Lung (tissue), 11 donors: ENCODE measurements at regions not wholly inside any gene's neighbourhood (a gene's known extent, or its start where the extent isn't known, plus 50 kb on each side); places are given as distances from the start of the nearest gene placed in this dataset.

Experiments used
- ATAC-seq: fragments of 200-7000 bp; cut with Tn5 transposase; one replicate; pipeline ENCODE4 v1.9.1; 2020; ENCODE audit warnings: moderate number of reproducible peaks; ENCODE audit not compliant: insufficient read depth, low FRiP score
- DNase-seq, 3 donors: peaks; one replicate each; pipeline ENCODE4 v3.0.0-alpha.2; 2013 to 2017
- H3K27ac ChIP-seq, 2 donors: one replicate each; pipeline ENCODE4 v1.5.1; 2013; ENCODE audit warnings: mild to moderate bottlenecking in 2 of 2, moderate library complexity in 2 of 2, control low read depth in 1 of 2, inconsistent platforms in 1 of 2, low read depth in 1 of 2, low read length in 1 of 2
- H3K27me3 ChIP-seq, 3 donors: one replicate each; pipeline ENCODE4 v1.5.1; 2013; ENCODE audit warnings: low read length in 2 of 3; ENCODE audit not compliant: control insufficient read depth in 3 of 3, insufficient read depth in 3 of 3
- H3K36me3 ChIP-seq, 4 donors: one replicate each; pipeline ENCODE4 v1.5.1; 2013; ENCODE audit warnings: low read length in 4 of 4, mild to moderate bottlenecking in 1 of 4, moderate library complexity in 1 of 4; ENCODE audit not compliant: control insufficient read depth in 4 of 4, insufficient read depth in 4 of 4
- H3K4me1 ChIP-seq, 5 donors: one replicate each; pipeline ENCODE4 v1.5.1; 2013; ENCODE audit warnings: low read length in 5 of 5, mild to moderate bottlenecking in 2 of 5, moderate library complexity in 1 of 5; ENCODE audit not compliant: control insufficient read depth in 5 of 5, insufficient read depth in 5 of 5
- H3K4me3 ChIP-seq: one replicate; pipeline ENCODE4 v1.5.1; 2013; ENCODE audit warnings: mild to moderate bottlenecking, control low read depth, moderate library complexity
- H3K9ac ChIP-seq, 2 donors: one replicate each; pipeline ENCODE4 v1.5.1; 2013; ENCODE audit warnings: low read length in 2 of 2, control low read depth in 1 of 2; ENCODE audit not compliant: insufficient read depth in 1 of 2
- H3K9me3 ChIP-seq, 4 donors: one replicate each; pipeline ENCODE4 v1.5.1; 2013; ENCODE audit warnings: low read length in 3 of 4, mild to moderate bottlenecking in 1 of 4, moderate library complexity in 1 of 4; ENCODE audit not compliant: control insufficient read depth in 4 of 4, insufficient read depth in 3 of 4
- CTCF ChIP-seq: IDR thresholded peaks from 2 replicates; pipeline ENCODE4 v1.5.1; 2012; ENCODE audit warnings: mild to moderate bottlenecking; ENCODE audit errors: control extremely low read depth, extremely low read depth
- WGBS, 2 donors: extraction: QIAGEN DNeasy Blood & Tissue Kit; methylation state at CpG; one replicate each; pipeline ENCODE4 v1.1.7; 2013; 5-methylcytosine and 5-hydroxymethylcytosine counted together
- donor health status: control.
- donor health status: control.
- donor health status: Bipolar disorder and iron deficiency.
- donor health status: healthy.
- donor health status: DM: yes; HTN: yes; CAD: no.

GRCh38 chr15:81469154-81469553 lies 95.1 kb upstream of the TMC3 start:
- Histone ChIP-seq H3K27me3 (peaks cover 0 to 4% (median 0%) of the 10 kb centered on the region in 3 donors), H3K27ac (no peak overlapping the region), H3K4me1 (no peaks in the 10 kb centered on the region), H3K9me3 (peaks cover 0 to 6% (median 0%) of the 10 kb centered on the region in 4 donors), H3K9ac (no peak overlapping the region), H3K4me3 (no peak overlapping the region), H3K36me3 (no peaks in the 10 kb centered on the region)
- no peak for TF ChIP-seq CTCF
- WGBS, 2 donors = 79 to 91% methylated on average over 5 of the region's 5 CpGs
- ATAC-seq (no peak), DNase-seq (no peak)

- no peak for TF ChIP-seq CTCF
- no peak overlapping the region for H3K4me3 ChIP-seq
- no peak overlapping the region for H3K27ac ChIP-seq
- no peaks in the 10 kb centered on the region for H3K27me3 ChIP-seq
- no peaks in the 10 kb centered on the region for H3K36me3 ChIP-seq
- DNase-seq = no peak
- H3K9ac ChIP-seq = no peak overlapping the region
- no peaks in the 10 kb centered on the region for H3K4me1 ChIP-seq
- H3K9me3 ChIP-seq = peaks cover 0 to 8% (median 0%) of the 10 kb centered on the region in 4 donors
- ATAC-seq = no peak
- WGBS, 2 donors = 95 to 96% methylated on average over 3 of the region's 3 CpGs
Measured at GRCh38 chr15:81466741-81467140, 92.7 kb upstream of the TMC3 start.

GRCh38 chr15:81454024-81454423 lies 80.0 kb upstream of the TMC3 start:
- Histone ChIP-seq H3K36me3 (no peaks in the 10 kb centered on the region), H3K4me1 (no peaks in the 10 kb centered on the region), H3K9ac (no peak overlapping the region), H3K27ac (no peak overlapping the region), H3K4me3 (no peak overlapping the region), H3K9me3 (peaks cover 0 to 5% (median under 1%) of the 10 kb centered on the region in 4 donors), H3K27me3 (no peaks in the 10 kb centered on the region)
- no peak for ATAC-seq
- DNase-seq = no peak
- no peak for TF ChIP-seq CTCF
- WGBS, 2 donors = 50 to 59% methylated on average over 1 of the region's 1 CpG

GRCh38 chr15:81450721-81451120 lies 76.7 kb upstream of the TMC3 start:
- no peak for TF ChIP-seq CTCF
- WGBS, 2 donors = 92 to 97% methylated on average over 1 of the region's 1 CpG
- DNase-seq (no peak), ATAC-seq (no peak)
- Histone ChIP-seq H3K9me3 (peaks cover 0 to 4% (median 2%) of the 10 kb centered on the region in 4 donors), H3K27ac (no peak overlapping the region), H3K4me1 (no peaks in the 10 kb centered on the region), H3K27me3 (no peaks in the 10 kb centered on the region), H3K9ac (no peak overlapping the region), H3K4me3 (no peak overlapping the region), H3K36me3 (no peaks in the 10 kb centered on the region)
